IMR-90 (cell line): ENCODE measurements at regions not wholly inside any gene's neighbourhood (a gene's known extent, or its start where the extent isn't known, plus 50 kb on each side); places are given as distances from the start of the nearest gene placed in this dataset.

ENCODE experiments used
- ATAC-seq: fragments of 200-7000 bp; cut with Tn5 transposase; 2 replicates; pipeline ENCODE4 v1.9.1; 2020; ENCODE audit warnings: low read depth, mild to moderate bottlenecking, moderate library complexity
- BruUV-seq: library from RNA; stranded (reverse); fragments of 400-500 nt; replicated peaks from 2 replicates; lab custom pipeline; 2021; lab: Mats Ljungman, UMichigan
- CTCF ChIA-PET: fragments of 300-600 bp; formaldehyde crosslinking; extraction: SDS; loops from one replicate; lab custom pipeline; 2021; ENCODE audit warnings: antibody characterized with exemption; lab: Yijun Ruan, JAX
- POLR2A ChIA-PET: fragments of 300-600 bp; sonication (Branson Sonifier 250); formaldehyde crosslinking; loops from one replicate; lab custom pipeline; 2022; ENCODE audit warnings: antibody characterized with exemption; ENCODE audit not compliant: unreplicated experiment; lab: Charles Lee
- DNase-seq: peaks from one replicate; pipeline ENCODE4 v3.0.0; 2013
- H2AFZ ChIP-seq: replicated peaks from 2 replicates; pipeline ENCODE3; 2013; ENCODE audit warnings: low read length, mild to moderate bottlenecking; ENCODE audit not compliant: poor library complexity
- H2AK5ac ChIP-seq: 2 replicates; pipeline ENCODE4 v1.6.1; 2013; ENCODE audit warnings: low read depth, low read length, inconsistent platforms
- H2AK9ac ChIP-seq: replicated peaks from 2 replicates; pipeline ENCODE3; 2013; ENCODE audit warnings: mild to moderate bottlenecking, low read depth, low read length, moderate library complexity; ENCODE audit not compliant: poor library complexity
- H2BK120ac ChIP-seq: 2 replicates; pipeline ENCODE4 v1.6.1; 2013; ENCODE audit warnings: low read depth, low read length, inconsistent platforms
- H2BK15ac ChIP-seq: 3 replicates; pipeline ENCODE4 v1.6.1; 2013; ENCODE audit warnings: low read depth, low read length, inconsistent platforms
- H2BK20ac ChIP-seq: 2 replicates; pipeline ENCODE4 v1.6.1; 2013; ENCODE audit warnings: low read depth, mild to moderate bottlenecking, inconsistent platforms, low read length, moderate library complexity
- H2BK5ac ChIP-seq: 2 replicates; pipeline ENCODE4 v1.6.1; 2013; ENCODE audit warnings: mild to moderate bottlenecking, low read depth, low read length, inconsistent platforms; ENCODE audit not compliant: poor library complexity, severe bottlenecking
- H3K14ac ChIP-seq: replicated peaks from 2 replicates; pipeline ENCODE4 v1.6.1; 2013; ENCODE audit warnings: low read depth, low read length, inconsistent platforms
- H3K18ac ChIP-seq: 2 replicates; pipeline ENCODE4 v1.6.1; 2013; ENCODE audit warnings: low read depth, low read length, control low read depth
- H3K23ac ChIP-seq: 2 replicates; pipeline ENCODE4 v1.6.1; 2013; ENCODE audit warnings: low read depth, low read length, inconsistent platforms
- H3K27ac ChIP-seq: 2 replicates; pipeline ENCODE4 v1.5.1; 2013; ENCODE audit warnings: mild to moderate bottlenecking, control low read depth, low read length; ENCODE audit not compliant: insufficient read depth
- H3K27me3 ChIP-seq: 2 replicates; pipeline ENCODE4 v1.6.1; 2013; ENCODE audit warnings: low read length; ENCODE audit not compliant: control insufficient read depth, insufficient read depth
- H3K36me3 ChIP-seq: 2 replicates; pipeline ENCODE4 v1.6.1; 2013; ENCODE audit warnings: low read length, mixed read lengths; ENCODE audit not compliant: control insufficient read depth, insufficient read depth
- H3K4ac ChIP-seq: 2 replicates; pipeline ENCODE4 v1.6.1; 2013; ENCODE audit warnings: low read depth, low read length, inconsistent platforms
- H3K4me1 ChIP-seq: 2 replicates; pipeline ENCODE4 v1.6.1; 2013; ENCODE audit warnings: low read length, mixed read lengths; ENCODE audit not compliant: control insufficient read depth, insufficient read depth
- H3K4me2 ChIP-seq: 2 replicates; pipeline ENCODE4 v1.6.1; 2013; ENCODE audit warnings: low read depth, mild to moderate bottlenecking, control low read depth, low read length, moderate library complexity
- H3K4me3 ChIP-seq: 2 replicates; pipeline ENCODE4 v1.5.1; 2013; ENCODE audit warnings: low read depth, mild to moderate bottlenecking, control low read depth, low read length, moderate library complexity; ENCODE audit not compliant: insufficient read depth
- H3K56ac ChIP-seq: 2 replicates; pipeline ENCODE4 v1.6.1; 2013; ENCODE audit warnings: low read length, inconsistent platforms; ENCODE audit not compliant: insufficient read depth; ENCODE audit errors: extremely low read depth
- H3K79me1 ChIP-seq, 2 experiments: 2 replicates each; pipeline ENCODE4 v1.6.1; 2013; ENCODE audit warnings: low read length in 2 of 2, inconsistent platforms in 1 of 2, low read depth in 1 of 2
- H3K9ac ChIP-seq: 2 replicates; pipeline ENCODE4 v1.6.1; 2013; ENCODE audit warnings: low read depth, low read length, control low read depth
- H3K9me1 ChIP-seq: 2 replicates; pipeline ENCODE4 v1.6.1; 2013; ENCODE audit warnings: low read length, inconsistent platforms; ENCODE audit not compliant: insufficient read depth
- H3K9me3 ChIP-seq: 2 replicates; pipeline ENCODE4 v1.6.1; 2013; ENCODE audit warnings: low read length; ENCODE audit not compliant: control insufficient read depth, insufficient read depth
- H4K20me1 ChIP-seq: 2 replicates; pipeline ENCODE4 v1.6.1; 2013; ENCODE audit warnings: low read length, inconsistent platforms; ENCODE audit not compliant: insufficient read depth
- H4K5ac ChIP-seq: 2 replicates; pipeline ENCODE4 v1.6.1; 2013; ENCODE audit warnings: mild to moderate bottlenecking, low read depth, low read length, control low read depth
- H4K8ac ChIP-seq, 2 experiments: 2 replicates each; pipeline ENCODE4 v1.6.1; 2013; ENCODE audit warnings: low read depth in 2 of 2, low read length in 2 of 2, control low read depth in 1 of 2, inconsistent platforms in 1 of 2
- H4K91ac ChIP-seq: 2 replicates; pipeline ENCODE4 v1.6.1; 2013; ENCODE audit warnings: low read depth, low read length, inconsistent platforms; ENCODE audit not compliant: insufficient read depth
- CEBPB ChIP-seq: IDR thresholded peaks from 2 replicates; pipeline ENCODE4 v1.6.1; 2012; ENCODE audit warnings: low read depth, low read length, improper control_type of control experiment
- CHD1 ChIP-seq: IDR thresholded peaks from 2 replicates; pipeline ENCODE4 v1.6.1; 2012; ENCODE audit warnings: low read depth, low read length, improper control_type of control experiment
- WGBS, 2 experiments: methylation state at CpG; one replicate each; pipeline versions ENCODE4 v1.1.5 to v1.1.7; 2013; ENCODE audit warnings: missing lambda C conversion rate in 2 of 2; ENCODE audit not compliant: insufficient read length in 1 of 2; ENCODE audit errors: extremely low coverage in 2 of 2; 5-methylcytosine and 5-hydroxymethylcytosine counted together
- dilution Hi-C: fragments of 300-500 bp; cut with HindIII; formaldehyde crosslinking; loops from one replicate; pipeline ENCODE4 v1.14.3; 2018; ENCODE audit warnings: low sequenced_read_pairs; ENCODE audit not compliant: unreplicated experiment
- in situ Hi-C: fragments of 300-500 bp; cut with MboI; formaldehyde crosslinking; loops from 3 replicates; pipeline ENCODE4 v1.14.3; 2019; ENCODE audit warnings: low sequenced_read_pairs, inconsistent platforms, mixed read lengths
- intact Hi-C: fragments of 100-400 bp; cut with micrococcal nuclease; formaldehyde crosslinking; loops from 2 replicates; pipeline ENCODE4 v1.10.0; 2022

GRCh38 chr6:67814262-67814661 is 820.8 kb upstream of the ADGRB3 start:
- no peak for ATAC-seq
- Histone ChIP-seq H2AK9ac (no peak overlapping the region), H2BK5ac (no peak overlapping the region), H2BK15ac (no peak overlapping the region), H3K14ac (no peak overlapping the region), H4K8ac (no peak overlapping the region), H3K23ac (no peak overlapping the region), H3K9me3 (peaks cover 7% of the 10 kb centered on the region), H3K4me2 (no peak overlapping the region), H3K56ac (no peak overlapping the region), H2AK5ac (no peak overlapping the region), H2BK20ac (no peak overlapping the region), H4K20me1 (no peaks in the 10 kb centered on the region), H3K4me3 (no peak overlapping the region), H3K4me1 (no peaks in the 10 kb centered on the region), H3K4ac (no peak overlapping the region), H4K91ac (no peak overlapping the region), H2BK120ac (no peak overlapping the region), H4K5ac (no peak overlapping the region), H3K79me1 (no peaks in the 10 kb centered on the region), H3K36me3 (no peaks in the 10 kb centered on the region), H3K27me3 (no peaks in the 10 kb centered on the region), H3K27ac (no peak overlapping the region), H3K9ac (no peak overlapping the region), H3K9me1 (no peaks in the 10 kb centered on the region), H2AFZ (no peak overlapping the region), H3K18ac (no peak overlapping the region)
- BruUV-seq, result no TSS peak
- DNase-seq, result no peak
- ChIA-PET POLR2A (no interaction called here), CTCF (no interaction called here)
- TF ChIP-seq CEBPB (peak; percentile 56; the same call in 1 of the 2 replicates), CHD1 (no peak)
- dilution Hi-C loops (no loop called here), intact Hi-C loops (no loop called here), in situ Hi-C loops (no loop called here)
- WGBS, 2 experiments, result no CpG with 5 or more reads among the region's 3 CpGs
